Sigmoid colon (tissue), 6 donors: ENCODE measurements at regions not wholly inside any gene's neighbourhood (a gene's known extent, or its start where the extent isn't known, plus 50 kb on each side); places are given as distances from the start of the nearest gene placed in this dataset.
"Not testable (repeated sequence)": the region's sequence is repeated elsewhere in the genome, so short reads cannot be mapped to it uniquely, and the experiment has no call there.

Source experiments
- DNase-seq: peaks from one replicate; pipeline ENCODE4 v3.0.0-alpha.2; 2019
- H3K27ac ChIP-seq, 4 donors: fragments of 200-600 bp; sonication (generic); one replicate each; pipeline ENCODE4 v1.5.1; 2016 to 2019; ENCODE audit warnings: mild to moderate bottlenecking in 1 of 4
- H3K27me3 ChIP-seq, 3 donors: fragments of 200-600 bp; sonication (generic); one replicate each; pipeline ENCODE4 v1.5.1; 2019; ENCODE audit warnings: mild to moderate bottlenecking in 1 of 3
- H3K36me3 ChIP-seq, 4 donors: fragments of 200-600 bp; sonication (generic); one replicate each; pipeline ENCODE4 v1.5.1; 2016 to 2019
- H3K4me1 ChIP-seq, 4 donors: fragments of 200-600 bp; sonication (generic); one replicate each; pipeline ENCODE4 v1.5.1; 2017 to 2019
- H3K4me3 ChIP-seq, 4 donors: fragments of 200-600 bp; sonication (generic); one replicate each; pipeline ENCODE4 v1.5.1; 2017 to 2019; ENCODE audit warnings: mild to moderate bottlenecking in 2 of 4, moderate library complexity in 1 of 4
- H3K9me3 ChIP-seq, 4 donors: fragments of 200-600 bp in 3 of 4; sonication (generic) in 3 of 4; one replicate each; pipeline versions ENCODE4 v1.5.1 to v1.6.1; 2013 to 2019
- CTCF ChIP-seq, 4 experiments: fragments of 450-650 bp in 3 of 4; fragments of 200-600 bp in 1 of 4; IDR thresholded peaks; one replicate each; pipeline ENCODE4 v1.5.1; 2016 to 2019; ENCODE audit warnings: antibody characterized with exemption in 4 of 4, mild to moderate bottlenecking in 3 of 4, moderate library complexity in 2 of 4
- EP300 ChIP-seq, 4 donors: sonication (generic); formaldehyde crosslinking; IDR thresholded peaks; one replicate each; pipeline ENCODE4 v1.6.1; 2017; ENCODE audit warnings: antibody characterized with exemption in 4 of 4
- POLR2A ChIP-seq, 2 donors: fragments of 450-650 bp; IDR thresholded peaks; one replicate each; pipeline ENCODE4 v1.6.1; 2016; ENCODE audit warnings: antibody characterized with exemption in 2 of 2, mild to moderate bottlenecking in 2 of 2, moderate library complexity in 2 of 2
- POLR2AphosphoS5 ChIP-seq, 4 donors: sonication (generic); formaldehyde crosslinking; IDR thresholded peaks; one replicate each; pipeline ENCODE4 v1.6.1; 2017; ENCODE audit warnings: antibody characterized with exemption in 4 of 4
- WGBS, 2 donors: extraction: QIAGEN DNeasy Blood & Tissue Kit; methylation state at CpG; one replicate each; pipeline ENCODE4 v1.1.7; 2013; 5-methylcytosine and 5-hydroxymethylcytosine counted together
- intact Hi-C: fragments of 100-400 bp; cut with DNase I; formaldehyde crosslinking; loops from one replicate; pipeline ENCODE4 v1.15.1; 2023
- donor health status: healthy with polysubstance abuse.
- donor health status: healthy.

GRCh38 chr11:11717064-11717725, 95.4 kb upstream of the GALNT18 start:
- H3K4me1 ChIP-seq: no peaks in the 10 kb centered on the region
- no peaks in the 10 kb centered on the region for H3K27me3 ChIP-seq
- H3K9me3 ChIP-seq: peaks cover 3 to 6% (median 5%) of the 10 kb centered on the region in 4 donors
- 89 to 93% methylated on average over 15 of the region's 15 CpGs for WGBS, 2 donors
- TF ChIP-seq POLR2AphosphoS5 (IDR thresholded peaks at IDR 0.05) (no peak), CTCF (IDR thresholded peaks at IDR 0.05) (no peak), POLR2A (IDR thresholded peaks at IDR 0.05) (no peak)
- no peak overlapping the region for H3K27ac ChIP-seq
- intact Hi-C loops: no loop called here
- no peak for DNase-seq
- H3K4me3 ChIP-seq: no peak overlapping the region
- no peaks in the 10 kb centered on the region for H3K36me3 ChIP-seq

- H3K4me1 ChIP-seq, intact Hi-C loops, H3K27ac ChIP-seq, H3K9me3 ChIP-seq, H3K4me3 ChIP-seq, DNase-seq, H3K27me3 ChIP-seq, H3K36me3 ChIP-seq: not testable (repeated sequence)
- 67 to 76% methylated on average over 1 of the region's 1 CpG for WGBS, 2 donors
These were observed 93.3 kb upstream of the GALNT18 start for GRCh38 chr11:11715075-11715474.

- WGBS, 2 donors: 68 to 85% methylated on average over 4 of the region's 4 CpGs
- DNase-seq: no peak
- H3K27ac ChIP-seq: no peak overlapping the region
- TF ChIP-seq POLR2AphosphoS5 (IDR thresholded peaks at IDR 0.05) (no peak), EP300 (IDR thresholded peaks at IDR 0.05) (no peak), CTCF (IDR thresholded peaks at IDR 0.05) (no peak), POLR2A (IDR thresholded peaks at IDR 0.05) (no peak)
- H3K4me1 ChIP-seq: no peaks in the 10 kb centered on the region
- H3K36me3 ChIP-seq: no peaks in the 10 kb centered on the region
- no peak overlapping the region for H3K4me3 ChIP-seq
- peaks cover 0 to 4% (median under 1%) of the 10 kb centered on the region in 4 donors for H3K9me3 ChIP-seq
- H3K27me3 ChIP-seq: no peaks in the 10 kb centered on the region
- intact Hi-C loops: no loop called here
These were observed 88.8 kb upstream of the GALNT18 start for GRCh38 chr11:11710556-11710955.

- TF ChIP-seq EP300 (IDR thresholded peaks at IDR 0.05): no peak
- no peak for TF ChIP-seq POLR2A (IDR thresholded peaks at IDR 0.05)
- no peak for TF ChIP-seq CTCF (IDR thresholded peaks at IDR 0.05)
- no peak for TF ChIP-seq POLR2AphosphoS5 (IDR thresholded peaks at IDR 0.05)
- Histone ChIP-seq H3K9me3 (no peaks in the 10 kb centered on the region), H3K27me3 (no peaks in the 10 kb centered on the region), H3K4me3 (no peak overlapping the region), H3K27ac (no peak overlapping the region), H3K36me3 (no peaks in the 10 kb centered on the region), H3K4me1 (no peaks in the 10 kb centered on the region)
- WGBS, 2 donors: 23 to 74% methylated on average over 7 of the region's 7 CpGs
- intact Hi-C loops: no loop called here
- no peak for DNase-seq
These were observed 87.8 kb upstream of the GALNT18 start for GRCh38 chr11:11709447-11710239.

GRCh38 chr11:11708256-11708655, 86.5 kb upstream of the GALNT18 start:
- intact Hi-C loops: no loop called here
- Histone ChIP-seq H3K4me3 (no peak overlapping the region), H3K36me3 (no peaks in the 10 kb centered on the region), H3K4me1 (no peaks in the 10 kb centered on the region), H3K27ac (no peak overlapping the region), H3K27me3 (no peaks in the 10 kb centered on the region), H3K9me3 (no peaks in the 10 kb centered on the region)
- DNase-seq: no peak
- TF ChIP-seq EP300 (IDR thresholded peaks at IDR 0.05): no peak
- no peak for TF ChIP-seq POLR2AphosphoS5 (IDR thresholded peaks at IDR 0.05)
- no peak for TF ChIP-seq POLR2A (IDR thresholded peaks at IDR 0.05)
- no peak for TF ChIP-seq CTCF (IDR thresholded peaks at IDR 0.05)
- 52 to 88% methylated on average over 1 of the region's 1 CpG for WGBS, 2 donors
